Neural cell (in vitro differentiated cells): ENCODE measurements at regions not wholly inside any gene's neighbourhood (a gene's known extent, or its start where the extent isn't known, plus 50 kb on each side); places are given as distances from the start of the nearest gene placed in this dataset.

Source experiments
- H2AFZ ChIP-seq: fragments of 200-600, 300-800 bp; sonication (generic), shearing (Covaris generic); 2 replicates; pipeline ENCODE4 v1.6.0; 2014; ENCODE audit warnings: low read depth, mild to moderate bottlenecking, antibody characterized with exemption, low read length, moderate library complexity
- H3F3A ChIP-seq: fragments of 200-600 bp; shearing (Covaris generic); 2 replicates; pipeline ENCODE4 v1.6.1; 2016; ENCODE audit warnings: mild to moderate bottlenecking, moderate library complexity, mixed read lengths, antibody characterized with exemption, low read length; ENCODE audit not compliant: insufficient read depth, poor library complexity, severe bottlenecking
- H3K27ac ChIP-seq: fragments of 200-600, 300-800 bp; sonication (generic), shearing (Covaris generic); 2 replicates; pipeline ENCODE4 v1.5.1; 2014; ENCODE audit warnings: mild to moderate bottlenecking, low read length, moderate library complexity
- H3K27me3 ChIP-seq: fragments of 300-800, 200-600 bp; sonication (generic), shearing (Covaris generic); 2 replicates; pipeline ENCODE4 v1.6.0; 2014; ENCODE audit warnings: mild to moderate bottlenecking, low read depth, low read length, moderate library complexity; ENCODE audit not compliant: insufficient read depth
- H3K36me3 ChIP-seq: fragments of 300-800, 200-600 bp; sonication (generic), shearing (Covaris generic); 2 replicates; pipeline ENCODE4 v1.5.1; 2014; ENCODE audit warnings: mild to moderate bottlenecking, antibody characterized with exemption, low read length, moderate library complexity; ENCODE audit not compliant: insufficient read depth
- H3K4me2 ChIP-seq: fragments of 300-800, 200-600 bp; sonication (generic), shearing (Covaris generic); 2 replicates; pipeline ENCODE4 v1.6.0; 2014; ENCODE audit warnings: mild to moderate bottlenecking, low read length
- H3K4me3 ChIP-seq: fragments of 300-800, 200-600 bp; sonication (generic), shearing (Covaris generic); 2 replicates; pipeline ENCODE4 v1.5.1; 2014; ENCODE audit warnings: mild to moderate bottlenecking, low read length, moderate library complexity
- H3K79me2 ChIP-seq: fragments of 200-600 bp; shearing (Covaris generic); replicated peaks from 2 replicates; pipeline ENCODE4 v1.6.0; 2014; ENCODE audit warnings: mild to moderate bottlenecking, low read length, moderate library complexity; ENCODE audit not compliant: insufficient read depth
- H3K9ac ChIP-seq: fragments of 300-800, 200-600 bp; sonication (generic), shearing (Covaris generic); 2 replicates; pipeline ENCODE4 v1.6.1; 2016; ENCODE audit warnings: mild to moderate bottlenecking, low read length, mixed read lengths
- H3K9me2 ChIP-seq: fragments of 200-600 bp; shearing (Covaris generic); 2 replicates; pipeline ENCODE4 v1.6.1; 2016; ENCODE audit warnings: mild to moderate bottlenecking, low read length, mixed read lengths; ENCODE audit not compliant: insufficient read depth
- H3K9me3 ChIP-seq: fragments of 200-600, 300-800 bp; sonication (generic), shearing (Covaris generic); 2 replicates; pipeline ENCODE4 v1.6.1; 2016; ENCODE audit warnings: mild to moderate bottlenecking, mixed run types, low read length, moderate library complexity, mixed read lengths
- H4K20me1 ChIP-seq: fragments of 200-600 bp; shearing (Covaris generic); 2 replicates; pipeline ENCODE4 v1.6.1; 2016; ENCODE audit warnings: mild to moderate bottlenecking, mixed run types; ENCODE audit not compliant: insufficient read depth
- EP300 ChIP-seq: fragments of 450-650 bp; conservative IDR thresholded peaks from 2 replicates; pipeline ENCODE4 v1.6.1; 2014; ENCODE audit warnings: antibody characterized with exemption, mild to moderate bottlenecking, moderate library complexity; ENCODE audit not compliant: poor library complexity, severe bottlenecking
- EZH2 ChIP-seq: fragments of 200-600, 300-800 bp; shearing (Covaris generic), sonication (generic); IDR thresholded peaks from 2 replicates; pipeline ENCODE4 v1.6.1; 2014; ENCODE audit warnings: antibody characterized with exemption, low read length, borderline replicate concordance, mild to moderate bottlenecking; ENCODE audit not compliant: insufficient read depth, poor library complexity, severe bottlenecking
- MXI1 ChIP-seq: fragments of 450-650 bp; conservative IDR thresholded peaks from 2 replicates; pipeline ENCODE4 v1.6.1; 2014; ENCODE audit warnings: antibody characterized with exemption, mild to moderate bottlenecking; ENCODE audit not compliant: poor library complexity, severe bottlenecking
- POLR2AphosphoS5 ChIP-seq: IDR thresholded peaks from 2 replicates; pipeline ENCODE4 v1.6.1; 2012
- RAD21 ChIP-seq: fragments of 450-650 bp; conservative IDR thresholded peaks from 2 replicates; pipeline ENCODE4 v1.6.1; 2014; ENCODE audit warnings: antibody characterized with exemption, mild to moderate bottlenecking, moderate library complexity
- REST ChIP-seq: IDR thresholded peaks from 2 replicates; pipeline ENCODE4 v1.6.1; 2012; ENCODE audit warnings: borderline replicate concordance
- SMC3 ChIP-seq: fragments of 450-650 bp; conservative IDR thresholded peaks from 2 replicates; pipeline ENCODE4 v1.6.1; 2014; ENCODE audit warnings: antibody characterized with exemption, mild to moderate bottlenecking, moderate library complexity; ENCODE audit not compliant: poor library complexity
- TAF1 ChIP-seq: IDR thresholded peaks from 2 replicates; pipeline ENCODE4 v1.6.1; 2012; ENCODE audit warnings: low read depth
- TF ChIP-seq, protein P1 (sequence below): fragments of 450-650 bp; IDR thresholded peaks from 2 replicates; pipeline ENCODE4 v1.5.1; 2014; ENCODE audit warnings: antibody characterized with exemption, mild to moderate bottlenecking, moderate library complexity; ENCODE audit not compliant: poor library complexity, severe bottlenecking

GRCh38 chr4:62407534-62407933 is 1207.4 kb downstream of the ADGRL3 start:
- Histone ChIP-seq H2AFZ (no peak overlapping the region), H3K9ac (no peak overlapping the region), H3K9me3 (no peaks in the 10 kb centered on the region), H4K20me1 (no peaks in the 10 kb centered on the region), H3K4me2 (no peak overlapping the region), H3K36me3 (no peaks in the 10 kb centered on the region), H3K27ac (no peak overlapping the region), H3K27me3 (no peaks in the 10 kb centered on the region), H3K9me2 (no peaks in the 10 kb centered on the region), H3F3A (no peaks in the 10 kb centered on the region), H3K79me2 (no peaks in the 10 kb centered on the region), H3K4me3 (no peak overlapping the region)
- no peak for TF ChIP-seq TAF1
- TF ChIP-seq SMC3 = no peak
- no peak for TF ChIP-seq EP300
- TF ChIP-seq MXI1 = no peak
- TF ChIP-seq EZH2 = no peak
- TF ChIP-seq, protein P1, sequence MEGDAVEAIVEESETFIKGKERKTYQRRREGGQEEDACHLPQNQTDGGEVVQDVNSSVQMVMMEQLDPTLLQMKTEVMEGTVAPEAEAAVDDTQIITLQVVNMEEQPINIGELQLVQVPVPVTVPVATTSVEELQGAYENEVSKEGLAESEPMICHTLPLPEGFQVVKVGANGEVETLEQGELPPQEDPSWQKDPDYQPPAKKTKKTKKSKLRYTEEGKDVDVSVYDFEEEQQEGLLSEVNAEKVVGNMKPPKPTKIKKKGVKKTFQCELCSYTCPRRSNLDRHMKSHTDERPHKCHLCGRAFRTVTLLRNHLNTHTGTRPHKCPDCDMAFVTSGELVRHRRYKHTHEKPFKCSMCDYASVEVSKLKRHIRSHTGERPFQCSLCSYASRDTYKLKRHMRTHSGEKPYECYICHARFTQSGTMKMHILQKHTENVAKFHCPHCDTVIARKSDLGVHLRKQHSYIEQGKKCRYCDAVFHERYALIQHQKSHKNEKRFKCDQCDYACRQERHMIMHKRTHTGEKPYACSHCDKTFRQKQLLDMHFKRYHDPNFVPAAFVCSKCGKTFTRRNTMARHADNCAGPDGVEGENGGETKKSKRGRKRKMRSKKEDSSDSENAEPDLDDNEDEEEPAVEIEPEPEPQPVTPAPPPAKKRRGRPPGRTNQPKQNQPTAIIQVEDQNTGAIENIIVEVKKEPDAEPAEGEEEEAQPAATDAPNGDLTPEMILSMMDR = no peak

DNA sequence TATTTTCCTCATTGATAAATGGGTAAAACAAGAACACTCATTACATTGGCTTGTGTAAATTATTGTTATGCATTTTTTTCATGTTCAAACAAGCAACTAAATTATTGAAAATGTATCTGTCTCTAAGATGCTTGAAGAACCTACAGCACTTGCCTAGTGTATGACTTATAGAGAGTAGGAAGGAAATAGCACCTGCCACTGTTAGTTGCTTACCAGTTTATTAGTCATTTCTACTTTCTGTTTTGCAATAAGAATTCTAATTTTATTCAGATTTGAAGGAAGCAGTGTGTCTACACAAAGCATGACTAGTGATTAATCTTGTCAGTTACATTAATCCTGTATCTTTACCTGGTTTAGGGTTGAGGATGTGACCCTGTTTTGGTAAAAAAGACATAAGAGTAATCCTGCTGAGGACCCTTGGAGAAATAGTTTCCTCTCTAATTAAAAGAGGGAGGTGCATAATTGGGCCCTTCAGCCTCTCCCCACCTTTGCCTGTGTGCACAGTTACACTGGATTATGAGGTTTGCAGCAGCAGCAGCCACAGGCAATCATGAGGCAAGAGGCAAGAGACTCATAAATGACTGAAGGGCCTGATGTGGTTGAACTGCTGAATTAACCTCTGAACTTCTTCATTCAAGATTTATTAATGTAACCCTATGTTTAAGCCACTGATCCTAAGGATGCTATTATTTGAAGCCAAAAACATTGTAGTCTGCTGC is 1202.1 kb downstream of the ADGRL3 start:
- H3K9me3 ChIP-seq = no peaks in the 10 kb centered on the region
- H4K20me1 ChIP-seq = no peaks in the 10 kb centered on the region
- H3F3A ChIP-seq = no peaks in the 10 kb centered on the region
- TF ChIP-seq, protein P1 = no peak
- TF ChIP-seq POLR2AphosphoS5 (no peak), EP300 (no peak), REST (no peak), RAD21 (no peak), EZH2 (no peak), MXI1 (no peak), TAF1 (no peak), SMC3 (no peak)
- no peak overlapping the region for H3K4me3 ChIP-seq
- no peaks in the 10 kb centered on the region for H3K79me2 ChIP-seq
- H3K27me3 ChIP-seq = no peaks in the 10 kb centered on the region
- H3K36me3 ChIP-seq = no peaks in the 10 kb centered on the region
- H3K9me2 ChIP-seq = no peaks in the 10 kb centered on the region
- H2AFZ ChIP-seq = no peak overlapping the region
- no peak overlapping the region for H3K9ac ChIP-seq
- H3K27ac ChIP-seq = no peak overlapping the region
- H3K4me2 ChIP-seq = no peak overlapping the region
